NT2/D1 (cell line): ENCODE measurements at regions not wholly inside any gene's neighbourhood (a gene's known extent, or its start where the extent isn't known, plus 50 kb on each side); places are given as distances from the start of the nearest gene placed in this dataset.
"Not testable (repeated sequence)": the region's sequence is repeated elsewhere in the genome, so short reads cannot be mapped to it uniquely, and the experiment has no call there.

ENCODE experiments used
- DNase-seq: peaks from one replicate; pipeline ENCODE4 v3.0.0-alpha.2; 2011; ENCODE audit warnings: low read depth, low spot score
- H3K27me3 ChIP-seq: 2 replicates; pipeline ENCODE4 v1.6.0; 2011; ENCODE audit warnings: mild to moderate bottlenecking; ENCODE audit not compliant: insufficient read length, insufficient read depth
- H3K36me3 ChIP-seq: 2 replicates; pipeline ENCODE4 v1.6.1; 2011; ENCODE audit warnings: mild to moderate bottlenecking, low read length, mixed read lengths; ENCODE audit not compliant: insufficient read depth, insufficient read length
- H3K4me1 ChIP-seq: 2 replicates; pipeline ENCODE4 v1.5.1; 2011; ENCODE audit not compliant: insufficient read depth, insufficient read length
- H3K4me3 ChIP-seq: 2 replicates; pipeline ENCODE4 v1.5.1; 2011; ENCODE audit warnings: low read depth; ENCODE audit not compliant: insufficient read length
- H3K9ac ChIP-seq: 2 replicates; pipeline ENCODE4 v1.6.0; 2011; ENCODE audit warnings: low read depth; ENCODE audit not compliant: insufficient read length
- H3K9me3 ChIP-seq: 2 replicates; pipeline ENCODE4 v1.5.1; 2011; ENCODE audit warnings: mild to moderate bottlenecking, low read length; ENCODE audit not compliant: insufficient read depth
- SUZ12 ChIP-seq: IDR thresholded peaks from 2 replicates; pipeline ENCODE4 v1.6.1; 2011; ENCODE audit not compliant: insufficient read length, insufficient read depth; ENCODE audit errors: extremely low read depth
- YY1 ChIP-seq: IDR thresholded peaks from 2 replicates; pipeline ENCODE4 v1.6.1; 2011; ENCODE audit not compliant: insufficient read length, insufficient read depth
- ZNF274 ChIP-seq: IDR thresholded peaks from 2 replicates; pipeline ENCODE4 v1.6.1; 2011; ENCODE audit warnings: mild to moderate bottlenecking, low read depth, low read length

- TF ChIP-seq SUZ12 (no peak), YY1 (no peak), ZNF274 (no peak)
- no peak overlapping the region for H3K4me3 ChIP-seq
- no peaks in the 10 kb centered on the region for H3K4me1 ChIP-seq
- H3K9me3 ChIP-seq: peaks cover 15% of the 10 kb centered on the region; the same call in 1 of the 2 replicates
- no peaks in the 10 kb centered on the region for H3K36me3 ChIP-seq
- no peak for DNase-seq
- no peaks in the 10 kb centered on the region for H3K27me3 ChIP-seq
- no peak overlapping the region for H3K9ac ChIP-seq
Observed at GRCh38 chr6:76165471-76166221, 93.2 kb upstream of the IMPG1 start.

- H3K36me3 ChIP-seq: no peaks in the 10 kb centered on the region
- H3K4me1 ChIP-seq: no peaks in the 10 kb centered on the region
- peaks cover 15% of the 10 kb centered on the region; the same call in 1 of the 2 replicates for H3K9me3 ChIP-seq
- H3K4me3 ChIP-seq: no peak overlapping the region
- H3K9ac ChIP-seq: no peak overlapping the region
- no peaks in the 10 kb centered on the region for H3K27me3 ChIP-seq
- no peak for TF ChIP-seq ZNF274
- no peak for TF ChIP-seq YY1
- TF ChIP-seq SUZ12: no peak
- no peak for DNase-seq
Observed at GRCh38 chr6:76162811-76163210, 90.3 kb upstream of the IMPG1 start.

GRCh38 chr6:76157800-76158199, 85.3 kb upstream of the IMPG1 start:
- H3K36me3 ChIP-seq, H3K4me3 ChIP-seq, H3K27me3 ChIP-seq, H3K4me1 ChIP-seq, H3K9ac ChIP-seq, H3K9me3 ChIP-seq, DNase-seq: not testable (repeated sequence)

GRCh38 chr6:76135481-76135880, 63.0 kb upstream of the IMPG1 start:
- no peaks in the 10 kb centered on the region for H3K36me3 ChIP-seq
- no peak for DNase-seq
- no peak overlapping the region for H3K4me3 ChIP-seq
- H3K4me1 ChIP-seq: no peaks in the 10 kb centered on the region
- H3K9me3 ChIP-seq: no peaks in the 10 kb centered on the region
- H3K9ac ChIP-seq: no peak overlapping the region
- TF ChIP-seq ZNF274 (no peak), SUZ12 (no peak), YY1 (no peak)
- H3K27me3 ChIP-seq: no peaks in the 10 kb centered on the region

GRCh38 chr6:76134651-76135050, 62.2 kb upstream of the IMPG1 start:
- TF ChIP-seq YY1: no peak
- no peak for TF ChIP-seq ZNF274
- TF ChIP-seq SUZ12: no peak
- Histone ChIP-seq H3K4me3 (no peak overlapping the region), H3K9ac (no peak overlapping the region), H3K9me3 (no peaks in the 10 kb centered on the region), H3K27me3 (no peaks in the 10 kb centered on the region), H3K36me3 (no peaks in the 10 kb centered on the region), H3K4me1 (no peaks in the 10 kb centered on the region)
- DNase-seq: no peak

- H3K9ac ChIP-seq: no peak overlapping the region
Observed at GRCh38 chr6:76124018-76124417, 51.6 kb upstream of the IMPG1 start.

More at GRCh38 chr6:76124018-76124417, 51.6 kb upstream of the IMPG1 start:
- Histone ChIP-seq H3K27me3 (no peaks in the 10 kb centered on the region), H3K4me1 (no peaks in the 10 kb centered on the region), H3K36me3 (no peaks in the 10 kb centered on the region), H3K9me3 (peaks cover 24% of the 10 kb centered on the region), H3K4me3 (no peak overlapping the region)
- DNase-seq: no peak
- TF ChIP-seq ZNF274 (no peak), SUZ12 (no peak), YY1 (no peak)
